ENCODE measurements at regions not wholly inside any gene's neighbourhood (a gene's known extent, or its start where the extent isn't known, plus 50 kb on each side); places are given as distances from the start of the nearest gene placed in this dataset.
A peak's percentile ranks its signal among the peaks of the same experiment; 100 is the strongest.
"Not testable (repeated sequence)": the region's sequence is repeated elsewhere in the genome, so short reads cannot be mapped to it uniquely, and the experiment has no call there.

- not testable (repeated sequence) for H3K9me3 ChIP-seq (ENCODE audit: control insufficient read depth, insufficient read depth, low read length); H3K4me1 ChIP-seq (ENCODE audit: insufficient read depth, low read length); H3K36me3 ChIP-seq (ENCODE audit: insufficient read depth, low read length)
- peak overlapping the region; percentile 44; the same call in 1 of the 2 replicates for H3K9ac ChIP-seq (ENCODE audit: low read depth, low read length)
Observed at GRCh38 chr15:32536507-32537172, 56.6 kb upstream of the GOLGA8N start.

- H3K9me3 ChIP-seq (ENCODE audit: control insufficient read depth, insufficient read depth, low read length); H3K4me1 ChIP-seq (ENCODE audit: insufficient read depth, low read length); H3K36me3 ChIP-seq (ENCODE audit: insufficient read depth, low read length); H3K9ac ChIP-seq (ENCODE audit: low read depth, low read length): not testable (repeated sequence)
Observed at GRCh38 chr15:32536057-32536493, 57.2 kb upstream of the GOLGA8N start.

DNA sequence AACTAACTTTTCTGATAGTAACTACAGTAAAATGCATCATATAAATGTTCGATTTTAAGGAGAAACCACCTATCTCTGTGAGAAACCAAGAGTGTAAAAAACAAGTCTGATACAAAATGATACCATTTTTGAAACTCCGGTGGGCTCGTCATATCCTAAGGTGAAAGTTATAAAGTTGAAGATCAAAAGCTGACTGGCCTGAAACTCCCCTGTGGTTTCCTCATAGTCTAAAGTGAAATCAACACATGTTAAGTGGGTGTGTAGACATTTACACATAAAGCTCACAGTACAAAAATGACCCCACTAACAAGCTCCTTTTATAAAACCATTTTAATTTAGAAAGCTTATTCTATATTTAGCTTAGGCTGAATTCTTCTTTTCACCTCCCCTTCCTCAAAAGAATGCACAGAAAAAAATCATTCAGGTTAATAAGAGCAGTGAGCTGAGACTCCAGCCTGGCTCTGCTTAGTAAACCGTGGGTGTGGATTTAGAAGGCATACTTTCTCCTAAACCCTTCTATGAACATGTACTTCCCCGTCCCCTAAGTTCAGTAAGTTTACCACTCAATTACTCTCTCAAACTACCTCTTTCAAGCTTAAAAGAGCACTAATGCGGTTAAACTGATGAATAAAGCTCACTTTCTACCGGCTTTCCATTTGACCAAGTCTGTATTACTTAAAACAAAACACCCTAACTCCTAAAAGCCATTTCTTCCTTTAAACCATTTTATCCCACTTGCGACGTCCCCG is 57.9 kb upstream of the GOLGA8N start:
- H3K36me3 ChIP-seq (ENCODE audit: insufficient read depth, low read length); H3K4me1 ChIP-seq (ENCODE audit: insufficient read depth, low read length); H3K9me3 ChIP-seq (ENCODE audit: control insufficient read depth, insufficient read depth, low read length); H3K9ac ChIP-seq (ENCODE audit: low read depth, low read length): not testable (repeated sequence)

DNA sequence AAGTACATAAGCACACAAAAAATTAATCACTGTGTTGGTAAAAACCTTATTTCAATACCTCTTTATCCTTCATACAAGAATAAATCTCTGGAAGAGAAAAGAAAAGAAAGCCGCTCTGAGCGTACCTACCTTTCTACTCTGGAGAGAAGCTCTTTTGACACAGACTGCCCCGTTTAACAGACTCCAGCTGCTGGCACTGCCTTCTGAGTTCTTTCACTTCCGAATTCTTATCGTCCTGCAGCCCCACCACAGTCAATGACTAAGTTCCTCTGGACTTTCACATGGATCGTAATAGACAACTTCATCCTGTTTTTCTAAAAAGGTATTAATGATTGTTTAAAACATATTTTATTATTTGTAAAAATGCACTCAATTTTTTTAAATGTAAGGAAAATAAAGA is 67.5 kb upstream of the GOLGA8O start:
- H3K36me3 ChIP-seq (ENCODE audit: insufficient read depth, low read length); H3K9ac ChIP-seq (ENCODE audit: low read depth, low read length); H3K4me1 ChIP-seq (ENCODE audit: insufficient read depth, low read length); H3K9me3 ChIP-seq (ENCODE audit: control insufficient read depth, insufficient read depth, low read length): not testable (repeated sequence)

GRCh38 chr15:32522421-32522820 is 67.0 kb upstream of the GOLGA8O start:
- not testable (repeated sequence) for H3K9me3 ChIP-seq (ENCODE audit: control insufficient read depth, insufficient read depth, low read length); H3K36me3 ChIP-seq (ENCODE audit: insufficient read depth, low read length); H3K9ac ChIP-seq (ENCODE audit: low read depth, low read length); H3K4me1 ChIP-seq (ENCODE audit: insufficient read depth, low read length)

DNA sequence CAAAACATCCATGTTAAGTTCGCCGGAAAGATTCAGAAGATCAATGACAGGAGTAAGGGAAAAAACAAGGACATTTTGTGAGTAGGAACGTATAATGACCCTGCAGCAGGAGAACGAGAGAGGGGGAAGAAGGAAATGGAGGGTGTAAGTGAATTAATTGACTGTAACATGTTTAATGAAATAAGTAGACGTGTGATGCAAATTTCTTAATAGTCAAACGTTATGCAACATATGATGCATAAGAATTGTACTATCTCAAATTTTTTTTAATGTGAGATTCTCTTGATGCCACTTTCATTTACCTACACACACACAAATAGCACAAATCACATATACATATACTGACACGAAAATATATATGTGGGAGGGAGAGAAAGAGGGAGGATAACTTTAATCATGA is 63.5 kb upstream of the GOLGA8O start:
- not testable (repeated sequence) for H3K9me3 ChIP-seq (ENCODE audit: control insufficient read depth, insufficient read depth, low read length); H3K36me3 ChIP-seq (ENCODE audit: insufficient read depth, low read length); H3K4me1 ChIP-seq (ENCODE audit: insufficient read depth, low read length); H3K9ac ChIP-seq (ENCODE audit: low read depth, low read length)

DNA sequence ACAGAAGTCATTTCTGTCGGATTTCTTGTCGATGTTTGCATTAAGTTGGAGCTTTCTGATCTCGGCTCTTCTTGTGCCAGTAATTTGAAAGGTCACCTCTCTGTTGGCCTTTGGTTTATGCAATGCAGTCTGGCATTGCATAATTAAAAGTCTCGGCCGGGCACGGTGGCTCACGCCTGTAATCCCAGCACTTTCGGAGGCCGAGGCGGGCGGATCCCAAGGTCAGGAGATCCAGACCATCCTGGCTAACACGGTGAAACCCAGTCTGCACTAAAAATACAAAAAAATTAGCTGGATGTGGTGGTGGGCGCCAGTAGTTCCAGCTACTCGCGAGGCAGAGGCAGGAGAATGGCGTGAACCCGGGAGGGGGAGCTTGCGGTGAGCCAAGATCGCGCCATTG is 62.6 kb upstream of the GOLGA8O start:
- H3K9ac ChIP-seq (ENCODE audit: low read depth, low read length); H3K9me3 ChIP-seq (ENCODE audit: control insufficient read depth, insufficient read depth, low read length); H3K36me3 ChIP-seq (ENCODE audit: insufficient read depth, low read length): not testable (repeated sequence)

GRCh38 chr15:32516954-32517353 is 61.5 kb upstream of the GOLGA8O start:
- H3K9me3 ChIP-seq (ENCODE audit: control insufficient read depth, insufficient read depth, low read length); H3K36me3 ChIP-seq (ENCODE audit: insufficient read depth, low read length); H3K9ac ChIP-seq (ENCODE audit: low read depth, low read length); H3K4me1 ChIP-seq (ENCODE audit: insufficient read depth, low read length): not testable (repeated sequence)

More for the DNA sequence above, 62.6 kb upstream of the GOLGA8O start:
- not testable (repeated sequence) for H3K4me1 ChIP-seq (ENCODE audit: insufficient read depth, low read length)

- H3K9ac ChIP-seq (ENCODE audit: low read depth, low read length); H3K4me1 ChIP-seq (ENCODE audit: insufficient read depth, low read length); H3K9me3 ChIP-seq (ENCODE audit: control insufficient read depth, insufficient read depth, low read length); H3K36me3 ChIP-seq (ENCODE audit: insufficient read depth, low read length): not testable (repeated sequence)
Observed at GRCh38 chr15:32513378-32513777, 57.9 kb upstream of the GOLGA8O start.

- not testable (repeated sequence) for H3K9ac ChIP-seq (ENCODE audit: low read depth, low read length); H3K36me3 ChIP-seq (ENCODE audit: insufficient read depth, low read length); H3K9me3 ChIP-seq (ENCODE audit: control insufficient read depth, insufficient read depth, low read length); H3K4me1 ChIP-seq (ENCODE audit: insufficient read depth, low read length)
Observed at GRCh38 chr15:32510027-32510426, 54.6 kb upstream of the GOLGA8O start.

DNA sequence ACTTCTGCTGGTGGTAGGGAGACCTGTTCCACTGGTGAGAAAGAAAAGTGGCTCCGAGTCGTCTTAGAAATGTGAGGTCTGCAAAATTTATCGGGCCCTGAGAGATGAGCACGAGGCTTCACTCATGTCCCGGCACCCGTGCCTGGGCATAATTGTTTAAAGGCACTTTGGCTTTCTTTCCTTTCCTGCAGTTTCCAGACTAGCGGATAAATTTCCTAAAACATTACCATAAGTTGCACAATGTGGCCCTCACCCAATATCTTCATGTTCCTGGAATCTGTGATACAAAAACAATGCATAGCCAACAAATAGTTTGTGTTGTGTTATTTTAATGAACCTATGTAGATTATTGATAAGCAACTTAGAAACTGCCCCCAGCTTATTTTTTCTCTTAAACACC is 52.6 kb upstream of the GOLGA8O start:
- not testable (repeated sequence) for H3K9me3 ChIP-seq (ENCODE audit: control insufficient read depth, insufficient read depth, low read length); H3K9ac ChIP-seq (ENCODE audit: low read depth, low read length); H3K36me3 ChIP-seq (ENCODE audit: insufficient read depth, low read length); H3K4me1 ChIP-seq (ENCODE audit: insufficient read depth, low read length)

DNA sequence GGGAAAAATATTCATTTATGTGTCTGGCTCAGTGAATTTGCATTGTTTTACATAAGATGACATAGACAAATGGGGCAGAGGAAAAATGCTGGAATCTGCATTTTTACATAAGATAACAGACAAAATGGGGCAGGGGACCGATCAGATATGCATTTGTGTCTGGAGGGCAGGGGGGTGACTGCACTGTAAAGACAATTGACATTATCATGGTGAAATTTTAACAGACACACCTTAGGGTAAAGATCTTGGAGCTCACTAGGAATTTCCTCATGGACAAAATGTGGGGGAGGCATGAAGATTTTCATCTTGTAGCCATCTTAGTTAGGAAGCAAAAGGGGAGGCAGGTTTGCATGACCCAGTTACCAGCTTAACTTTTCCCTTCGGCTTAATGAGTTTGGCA is 51.4 kb upstream of the GOLGA8O start:
- H3K9ac ChIP-seq (ENCODE audit: low read depth, low read length); H3K36me3 ChIP-seq (ENCODE audit: insufficient read depth, low read length); H3K4me1 ChIP-seq (ENCODE audit: insufficient read depth, low read length); H3K9me3 ChIP-seq (ENCODE audit: control insufficient read depth, insufficient read depth, low read length): not testable (repeated sequence)

DNA sequence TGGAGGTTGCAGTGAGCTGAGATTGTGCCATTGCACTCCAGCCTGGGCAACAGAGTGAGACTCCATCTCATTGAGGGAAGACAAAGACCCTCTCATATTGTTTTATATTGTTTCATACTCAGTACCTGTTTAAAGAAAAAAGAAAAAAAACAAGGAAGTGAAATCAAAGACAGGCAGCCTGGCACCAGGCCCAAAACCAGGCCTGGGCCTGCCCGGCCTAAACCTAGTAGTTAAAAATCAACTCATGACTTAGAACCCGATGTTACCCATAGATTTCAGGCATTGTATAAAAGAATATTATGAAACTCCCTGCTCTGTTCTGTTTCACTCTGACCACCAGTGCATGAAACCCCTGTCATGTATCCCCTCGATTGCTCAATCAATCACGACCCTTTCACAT is 50.2 kb upstream of the GOLGA8O start:
- H3K9ac ChIP-seq (ENCODE audit: low read depth, low read length); H3K36me3 ChIP-seq (ENCODE audit: insufficient read depth, low read length); H3K9me3 ChIP-seq (ENCODE audit: control insufficient read depth, insufficient read depth, low read length); H3K4me1 ChIP-seq (ENCODE audit: insufficient read depth, low read length): not testable (repeated sequence)
